HT1080 (cell line): ENCODE measurements at regions not wholly inside any gene's neighbourhood (a gene's known extent, or its start where the extent isn't known, plus 50 kb on each side); places are given as distances from the start of the nearest gene placed in this dataset.
"Not testable (repeated sequence)": the region's sequence is repeated elsewhere in the genome, so short reads cannot be mapped to it uniquely, and the experiment has no call there.

ENCODE experiments used
- DNase-seq: peaks from one replicate; pipeline ENCODE4 v3.0.0-alpha.2; 2015; ENCODE audit warnings: low read depth

- DNase-seq = no peak
Observed at GRCh38 chr3:78293284-78293683, 1253.4 kb downstream of the ROBO2 start.

GRCh38 chr3:78304115-78304514 lies 1264.2 kb downstream of the ROBO2 start:
- DNase-seq = no peak

GRCh38 chr3:78312851-78313250 lies 1273.0 kb downstream of the ROBO2 start:
- no peak for DNase-seq

- DNase-seq = no peak
Observed at GRCh38 chr3:78313332-78313731, 1273.4 kb downstream of the ROBO2 start.

- no peak for DNase-seq
Observed at GRCh38 chr3:78314327-78314726, 1274.4 kb downstream of the ROBO2 start.

- DNase-seq = no peak
Observed at GRCh38 chr3:78317774-78318173, 1277.9 kb downstream of the ROBO2 start.

GRCh38 chr3:78322780-78323179 lies 1282.9 kb downstream of the ROBO2 start:
- no peak for DNase-seq

- no peak for DNase-seq
Observed at GRCh38 chr3:78337801-78338211, 1297.9 kb downstream of the ROBO2 start.

- DNase-seq = no peak
Observed at GRCh38 chr3:78338405-78338804, 1298.5 kb downstream of the ROBO2 start.

GRCh38 chr3:78343221-78343620 lies 1303.3 kb downstream of the ROBO2 start:
- no peak for DNase-seq

GRCh38 chr3:78344267-78344666 lies 1304.4 kb downstream of the ROBO2 start:
- DNase-seq = not testable (repeated sequence)

- no peak for DNase-seq
Observed at GRCh38 chr3:78344918-78345317, 1305.0 kb downstream of the ROBO2 start.

- DNase-seq = no peak
Observed at GRCh38 chr3:78347176-78347575, 1307.3 kb downstream of the ROBO2 start.

GRCh38 chr3:78348664-78349063 lies 1308.8 kb downstream of the ROBO2 start:
- DNase-seq = no peak

GRCh38 chr3:78349571-78349970 lies 1309.7 kb downstream of the ROBO2 start:
- no peak for DNase-seq

GRCh38 chr3:78351334-78351733 lies 1311.4 kb downstream of the ROBO2 start:
- DNase-seq = no peak

GRCh38 chr3:78353231-78353630 lies 1313.3 kb downstream of the ROBO2 start:
- DNase-seq = no peak

GRCh38 chr3:78360849-78361248 lies 1321.0 kb downstream of the ROBO2 start:
- no peak for DNase-seq

- no peak for DNase-seq
Observed at GRCh38 chr3:78368636-78369345, 1328.9 kb downstream of the ROBO2 start.

- DNase-seq = no peak
Observed at GRCh38 chr3:78390221-78390620, 1350.3 kb downstream of the ROBO2 start.

- DNase-seq = no peak
Observed at GRCh38 chr3:78398401-78398800, 1358.5 kb downstream of the ROBO2 start.

- no peak for DNase-seq
Observed at GRCh38 chr3:78402720-78403119, 1362.8 kb downstream of the ROBO2 start.

GRCh38 chr3:78405745-78406144 lies 1362.1 kb downstream of the ROBO1 start:
- no peak for DNase-seq

- no peak for DNase-seq
Observed at GRCh38 chr3:78406396-78406795, 1361.4 kb downstream of the ROBO1 start.
